ENCODE measurements at regions not wholly inside any gene's neighbourhood (a gene's known extent, or its start where the extent isn't known, plus 50 kb on each side); places are given as distances from the start of the nearest gene placed in this dataset.
"Not testable (repeated sequence)": the region's sequence is repeated elsewhere in the genome, so short reads cannot be mapped to it uniquely, and the experiment has no call there.

DNA sequence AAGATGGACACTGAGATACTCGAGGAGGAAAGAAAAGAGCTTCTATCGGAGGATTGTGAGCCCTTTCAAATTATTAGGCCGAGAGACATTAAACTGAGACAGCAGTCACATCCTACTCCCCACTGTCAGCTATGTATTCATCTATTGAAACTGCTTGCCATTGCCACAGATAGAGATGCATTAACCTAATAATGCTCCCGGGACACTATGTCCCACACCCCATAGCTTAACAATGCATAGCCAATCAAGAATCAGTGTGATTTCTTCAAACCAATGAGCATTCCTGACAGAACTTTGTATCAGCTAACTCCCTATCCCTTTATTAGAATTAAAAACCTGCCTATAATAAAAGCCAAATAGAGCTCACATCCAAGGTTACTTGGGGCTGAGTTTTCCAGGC lies 118.1 kb upstream of the NEIL3 start:
- DNase-seq, result no peak

DNA sequence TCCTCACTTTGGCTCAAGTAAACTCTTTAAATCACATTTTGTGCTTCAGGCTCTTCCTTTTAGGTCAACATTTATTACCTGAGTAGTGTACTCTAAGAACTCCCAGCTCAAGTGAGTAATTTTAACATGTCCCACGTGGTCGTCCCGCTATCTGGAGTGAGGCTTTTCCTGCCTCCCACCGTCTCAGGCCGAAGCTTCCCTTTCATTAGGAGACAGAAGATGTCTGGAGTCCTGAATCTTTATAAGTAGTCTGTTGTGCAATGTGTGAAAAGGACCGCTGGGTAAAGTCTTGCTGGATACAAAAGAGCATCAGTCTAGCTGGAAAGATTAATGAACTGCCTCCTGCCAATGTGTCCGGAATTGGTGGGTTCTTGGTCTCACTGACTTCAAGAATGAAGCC lies 117.7 kb upstream of the NEIL3 start:
- no peak for DNase-seq

DNA sequence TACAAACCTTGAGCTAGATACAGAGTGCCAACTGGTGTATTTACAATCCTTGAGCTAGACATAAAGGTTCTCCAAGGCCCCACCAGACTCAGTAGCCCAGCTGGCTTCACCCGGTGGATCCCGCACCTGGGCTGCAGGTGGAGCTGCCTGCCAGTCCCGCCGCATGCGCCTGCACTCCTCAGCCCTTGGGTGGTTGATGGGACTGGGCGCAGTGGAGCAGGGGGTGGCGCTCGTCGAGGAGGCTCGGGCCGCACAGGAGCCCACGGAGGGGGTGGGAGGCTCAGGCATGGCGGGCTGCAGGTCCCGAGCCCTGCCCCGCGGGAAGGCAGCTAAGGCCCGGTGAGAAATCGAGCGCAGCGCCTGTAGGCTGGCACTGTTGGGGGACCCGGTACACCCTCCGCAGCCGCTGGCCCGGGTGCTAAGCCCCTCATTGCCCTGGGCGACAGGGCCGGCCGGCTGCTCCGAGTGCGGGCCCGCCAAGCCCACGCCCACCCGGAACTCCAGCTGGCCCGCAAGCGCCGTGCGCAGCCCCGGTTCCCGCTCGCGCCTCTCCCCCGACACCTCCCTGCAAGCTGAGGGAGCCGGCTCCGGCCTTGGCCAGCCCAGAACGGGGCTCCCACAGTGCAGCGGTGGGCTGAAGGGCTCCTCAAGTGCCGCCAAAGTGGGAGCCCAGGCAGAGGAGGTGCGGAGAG lies 116.5 kb upstream of the NEIL3 start:
- not testable (repeated sequence) for DNase-seq

GRCh38 chr4:177194906-177195305 lies 114.8 kb upstream of the NEIL3 start:
- DNase-seq, result no peak

DNA sequence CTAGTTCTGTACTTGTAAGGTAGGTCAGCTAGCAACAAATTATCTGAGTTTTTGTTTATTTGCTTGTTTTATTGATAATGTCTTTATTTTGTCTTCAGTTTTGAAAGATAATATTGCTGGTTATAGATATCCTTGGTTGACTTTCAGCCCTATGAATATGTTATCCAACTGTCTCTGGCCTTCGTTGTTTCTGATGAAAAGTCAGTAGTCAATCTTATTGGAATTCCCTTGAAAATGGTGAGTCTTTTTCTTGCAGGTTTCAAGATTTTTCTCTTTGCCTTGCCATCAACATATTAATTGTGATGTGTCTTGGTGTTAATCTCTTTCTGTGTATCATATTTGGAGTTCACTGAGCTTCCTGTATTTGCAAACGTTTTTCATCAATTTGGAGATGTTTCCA lies 113.1 kb upstream of the NEIL3 start:
- no peak for DNase-seq

DNA sequence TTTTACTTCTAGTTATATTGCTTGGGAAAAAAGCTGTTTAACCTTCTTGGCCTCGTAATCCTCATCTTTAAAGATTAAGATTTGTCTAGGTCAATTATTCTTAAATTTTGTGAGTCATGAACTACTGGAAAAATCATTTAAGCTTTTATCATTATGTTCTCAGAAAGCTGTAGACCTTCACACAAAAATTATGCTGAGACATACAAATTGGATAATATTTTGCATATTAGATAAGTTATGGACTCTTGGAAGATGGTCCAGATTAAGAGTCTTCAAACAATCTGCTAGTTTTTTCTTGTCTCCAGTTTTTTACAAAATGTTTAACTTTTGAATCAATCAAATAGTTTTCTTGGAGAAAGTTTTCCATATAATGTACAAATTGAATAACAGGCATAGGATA lies 108.1 kb upstream of the NEIL3 start:
- DNase-seq, result no peak

DNA sequence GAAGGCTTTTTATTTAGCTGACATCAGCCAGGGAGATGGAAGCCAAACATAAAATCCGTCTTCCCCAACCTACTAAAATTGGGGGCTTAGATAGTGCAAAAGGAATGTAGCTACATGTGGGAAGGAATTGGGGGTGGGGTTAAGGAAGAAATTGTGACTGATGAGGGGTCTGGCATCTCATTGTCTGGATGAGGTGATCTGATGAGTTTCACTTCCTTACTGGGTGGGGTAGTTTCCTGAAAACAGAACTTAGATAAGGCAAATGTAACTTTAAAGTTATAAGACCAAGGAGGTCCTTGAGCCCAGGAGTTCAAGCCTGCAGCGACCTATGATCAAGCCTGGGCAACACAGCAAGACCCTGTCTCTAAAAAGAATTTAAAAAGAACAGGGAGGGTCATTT lies 105.5 kb upstream of the NEIL3 start:
- DNase-seq, result no peak

- no peak for DNase-seq
Measured at GRCh38 chr4:177214935-177215334, 94.7 kb upstream of the NEIL3 start.

DNA sequence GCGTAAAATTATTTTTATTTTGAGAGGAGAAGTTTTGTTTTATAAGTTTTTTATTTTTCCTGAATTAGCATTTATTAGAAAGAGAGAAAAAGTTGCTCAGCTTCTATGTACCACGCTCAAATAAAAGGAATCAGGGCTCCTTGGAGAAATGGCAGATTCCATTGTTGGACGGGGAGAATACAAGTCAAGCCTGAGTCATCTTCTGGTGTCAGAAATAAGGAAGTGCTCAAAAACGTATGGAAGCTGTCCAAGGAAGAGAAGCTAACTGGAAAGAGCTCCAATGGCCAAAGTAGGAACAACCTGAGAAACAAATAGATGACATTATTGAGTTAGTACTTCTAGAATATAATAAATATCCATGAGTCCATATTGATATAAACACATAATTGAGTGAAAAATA lies 89.3 kb upstream of the NEIL3 start:
- no peak for DNase-seq

- no peak for DNase-seq
Measured at GRCh38 chr4:177222781-177223180, 86.9 kb upstream of the NEIL3 start.

- DNase-seq, result no peak
Measured at GRCh38 chr4:177225605-177226004, 84.1 kb upstream of the NEIL3 start.

DNA sequence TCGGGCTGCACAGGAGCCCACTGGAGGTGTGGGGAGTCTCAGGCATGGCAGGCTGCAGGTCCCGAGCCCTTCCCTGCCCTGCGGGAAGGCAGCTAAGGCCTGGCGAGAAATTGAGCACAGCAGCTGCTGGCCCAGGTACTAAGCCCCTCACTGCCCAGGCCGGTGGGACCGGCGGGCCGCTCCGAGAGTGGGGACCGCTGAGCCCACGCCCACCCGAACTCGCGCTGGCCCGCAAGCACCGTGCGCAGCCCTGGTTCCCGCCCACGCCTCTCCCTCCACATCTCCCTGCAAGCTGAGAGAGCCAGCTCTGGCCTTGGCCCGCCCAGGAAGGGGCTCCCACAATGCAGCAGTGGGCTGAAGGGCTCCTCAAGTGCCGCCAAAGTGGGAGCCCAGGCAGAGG lies 82.0 kb upstream of the NEIL3 start:
- no peak for DNase-seq

DNA sequence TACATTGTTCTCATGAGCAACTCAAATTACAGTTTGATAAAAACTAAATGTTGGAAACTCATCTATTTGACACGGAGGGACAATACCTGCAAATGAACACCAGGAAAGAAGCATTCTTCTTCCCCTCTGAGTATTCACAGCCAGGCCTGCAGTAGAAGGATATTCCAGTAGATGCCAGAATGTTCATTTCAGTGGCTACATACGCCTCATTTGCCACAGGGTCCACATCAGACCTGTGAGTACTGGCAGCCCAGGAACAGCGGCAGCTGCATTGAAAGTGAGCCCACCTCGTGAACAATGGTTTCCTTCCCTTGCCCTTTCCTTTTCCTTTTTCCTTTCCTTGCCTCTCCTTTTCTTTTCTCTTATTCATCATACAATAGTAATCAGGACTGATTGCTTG lies 81.1 kb upstream of the NEIL3 start:
- DNase-seq, result no peak

DNA sequence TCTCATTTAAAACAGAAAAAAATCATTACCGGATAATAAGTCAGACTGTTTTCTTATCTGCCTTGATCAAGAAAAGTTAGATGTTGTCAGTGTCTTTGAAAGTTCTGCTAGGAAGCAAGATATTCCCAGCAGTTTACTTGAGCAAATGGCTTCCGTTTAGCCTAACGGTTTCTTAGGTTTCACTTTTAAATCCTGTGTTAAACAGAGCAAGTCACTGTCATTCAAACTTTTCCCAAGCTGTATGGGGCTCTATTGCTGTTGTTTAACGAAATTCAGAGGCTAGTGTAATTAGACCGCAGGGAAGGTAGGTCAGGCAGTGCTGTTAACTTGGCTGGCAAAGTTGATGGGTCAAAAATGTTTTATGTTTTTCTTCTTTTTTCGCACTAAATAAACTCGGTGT lies 80.3 kb upstream of the NEIL3 start:
- DNase-seq, result no peak

DNA sequence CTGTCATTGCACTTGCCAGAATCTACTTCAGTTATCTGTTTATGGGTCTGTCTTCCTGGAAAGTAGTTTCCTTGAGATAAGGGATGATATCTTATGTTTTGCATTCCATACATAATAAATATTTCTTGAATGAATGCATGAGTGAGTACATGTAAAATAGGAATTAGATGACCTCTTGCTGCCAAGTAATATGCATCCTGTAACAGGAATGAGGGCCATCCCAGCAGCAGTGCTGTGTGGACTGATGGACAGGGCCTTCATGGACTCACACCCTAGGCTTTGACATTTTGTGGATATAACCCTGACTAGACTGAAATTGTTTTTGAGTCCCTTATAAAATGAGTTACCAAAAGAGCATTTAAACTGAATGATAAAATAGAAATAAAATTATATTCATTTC lies 77.2 kb upstream of the NEIL3 start:
- DNase-seq, result no peak

- no peak for DNase-seq
Measured at GRCh38 chr4:177235026-177235425, 74.6 kb upstream of the NEIL3 start.

DNA sequence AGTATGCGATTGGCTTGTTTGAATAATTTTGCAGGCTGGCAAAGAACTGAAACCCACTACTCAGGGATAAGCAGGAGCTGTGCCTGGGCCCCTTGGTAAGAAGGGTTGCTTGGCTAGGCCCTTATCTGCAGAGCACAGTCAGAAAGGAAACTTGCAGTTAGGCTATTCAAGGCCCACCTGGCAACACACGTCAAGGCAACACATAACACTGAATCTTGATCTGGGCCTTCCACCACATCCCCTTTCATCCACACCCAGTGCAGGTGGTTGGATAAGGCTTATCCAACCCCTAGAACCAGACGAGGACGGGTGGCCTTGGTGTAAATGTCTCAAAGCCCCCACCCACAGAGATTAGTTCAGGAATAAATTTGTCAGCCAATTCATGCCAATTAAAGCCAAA lies 72.8 kb upstream of the NEIL3 start:
- DNase-seq, result no peak

DNA sequence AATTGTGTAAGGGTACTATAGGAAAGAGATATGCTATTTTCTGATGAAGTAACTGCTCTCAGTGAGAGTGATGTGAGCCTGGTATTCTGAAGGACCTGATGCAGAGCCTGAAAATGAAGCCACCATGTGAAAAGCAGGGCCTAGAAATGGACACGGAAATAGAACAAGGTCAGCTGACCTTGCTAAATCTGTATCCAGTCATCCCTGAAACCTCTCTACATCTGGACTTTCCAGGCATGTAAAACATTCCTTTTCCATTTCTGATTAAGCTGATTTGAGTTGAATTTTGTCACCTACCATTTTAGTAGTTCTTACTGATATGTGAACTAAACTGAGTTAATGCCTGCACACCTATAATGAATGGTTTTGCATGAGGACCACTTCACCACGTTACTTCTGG lies 72.4 kb upstream of the NEIL3 start:
- no peak for DNase-seq

DNA sequence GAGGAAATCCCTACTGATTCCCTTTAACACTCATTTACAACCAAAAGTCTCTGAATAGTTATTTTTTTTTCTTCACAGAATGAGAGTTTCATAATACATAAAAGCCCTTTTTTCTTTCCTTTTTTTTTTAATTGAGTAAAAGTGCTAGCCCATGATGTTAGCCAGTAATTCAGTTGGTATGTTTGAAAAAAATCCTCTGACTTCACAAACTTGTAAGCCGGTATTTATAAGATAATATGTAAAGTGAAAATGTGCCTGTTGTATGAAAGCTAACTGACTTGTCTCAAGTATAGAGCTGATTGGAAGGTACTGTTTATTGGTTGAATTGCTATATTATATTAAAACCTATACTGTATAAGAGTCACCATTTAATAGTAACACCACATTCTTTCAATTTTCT lies 70.2 kb upstream of the NEIL3 start:
- DNase-seq, result no peak

DNA sequence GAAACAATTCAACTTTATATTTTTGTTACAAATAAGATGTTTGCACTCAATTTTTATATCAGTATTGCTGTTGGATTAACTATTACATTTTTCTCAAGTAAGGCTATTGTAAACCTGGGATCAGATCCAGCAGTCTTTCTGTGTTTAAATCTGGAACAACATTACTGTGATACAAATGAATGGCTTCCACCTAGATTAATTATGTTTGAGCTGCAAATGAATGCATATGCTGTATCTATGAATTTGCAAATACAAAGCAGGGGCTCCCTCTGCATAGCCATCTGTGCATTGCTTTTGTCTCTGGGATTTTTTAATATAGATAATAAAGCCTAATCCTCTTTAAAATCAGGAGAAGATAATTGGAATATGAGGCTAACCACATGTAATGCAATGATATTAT lies 69.8 kb upstream of the NEIL3 start:
- DNase-seq, result no peak

DNA sequence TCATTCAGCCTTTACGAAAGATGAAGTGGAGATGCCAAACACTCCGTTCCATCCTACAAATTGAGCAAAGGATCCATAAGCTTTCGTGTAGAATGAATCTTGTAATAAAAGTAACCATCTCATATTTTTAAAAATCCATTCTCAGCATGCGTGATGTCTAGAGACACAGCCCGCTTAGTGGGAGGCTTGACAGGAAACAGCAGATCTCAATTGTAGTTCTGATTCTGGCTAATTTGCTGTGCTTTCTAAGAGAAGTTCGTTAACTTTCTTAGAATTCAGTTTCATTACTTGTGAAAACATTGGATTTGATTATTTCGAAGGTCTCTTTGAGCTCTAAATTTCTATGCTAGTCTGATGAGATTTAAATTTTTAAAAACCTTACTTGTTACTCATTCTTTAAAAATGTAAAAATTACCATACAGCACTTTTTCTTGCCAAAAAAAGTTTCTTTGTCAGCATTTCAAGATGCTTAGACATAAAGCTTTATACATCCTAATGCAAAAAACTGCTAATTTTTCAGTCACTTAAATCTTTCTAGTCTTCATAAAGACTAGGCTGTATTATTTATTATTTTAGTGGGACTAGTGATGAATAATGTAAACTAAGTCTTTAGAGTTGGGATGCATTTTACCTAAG lies 66.9 kb upstream of the NEIL3 start:
- no peak for DNase-seq

- DNase-seq, result no peak
Measured at GRCh38 chr4:177246641-177247584, 62.8 kb upstream of the NEIL3 start.

DNA sequence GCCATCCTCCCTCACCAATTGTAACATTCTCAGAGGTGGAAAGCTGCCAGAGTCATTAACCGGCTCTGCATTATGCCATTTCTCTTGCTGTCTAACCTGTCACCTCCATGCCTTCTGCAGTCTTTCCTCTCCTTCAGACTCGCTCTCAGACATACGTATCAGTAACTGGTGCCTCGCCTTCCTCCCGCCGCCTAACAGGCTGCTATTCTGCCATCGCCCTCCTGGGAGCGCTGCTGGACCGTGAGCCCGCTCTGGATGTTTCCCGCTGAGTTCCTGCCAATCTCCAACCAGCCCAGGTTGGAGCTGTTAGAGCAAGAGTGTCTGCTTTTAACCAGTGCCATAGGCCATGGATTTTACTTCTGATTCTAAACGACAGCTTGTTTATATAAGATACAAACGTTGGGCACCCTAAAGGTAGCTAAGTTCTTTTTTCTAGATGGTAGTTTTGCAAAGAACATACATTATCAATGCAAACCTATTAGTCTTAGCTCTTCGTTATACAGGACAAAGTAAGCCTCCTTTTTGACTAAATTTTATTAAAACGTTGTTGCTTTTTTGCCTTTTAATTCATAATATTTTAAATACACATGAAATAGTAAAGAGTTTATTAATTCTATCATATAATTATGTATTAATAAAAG lies 59.5 kb upstream of the NEIL3 start:
- DNase-seq, result no peak

DNA sequence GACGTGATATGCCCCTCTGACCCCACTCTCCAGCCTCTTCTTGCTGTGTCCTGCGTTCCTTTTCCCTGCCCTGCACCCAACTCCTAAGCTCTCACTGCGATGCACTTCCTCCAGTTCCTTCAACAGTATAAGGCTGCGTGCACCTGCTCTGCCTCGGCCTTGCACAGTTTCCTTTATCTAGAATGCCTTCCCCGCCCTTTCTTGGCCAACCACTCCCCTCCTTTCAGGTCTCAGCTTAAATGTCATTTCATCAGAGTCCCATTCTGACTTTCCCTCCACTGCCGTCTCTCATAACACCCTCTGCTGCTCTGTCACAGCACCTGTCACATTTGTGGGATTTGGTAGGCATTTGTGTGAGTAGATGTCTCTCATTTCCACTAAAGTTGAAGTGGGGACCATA lies 58.4 kb upstream of the NEIL3 start:
- no peak for DNase-seq
